HPDE6-E6E7 (cell line): ENCODE measurements at regions not wholly inside any gene's neighbourhood (a gene's known extent, or its start where the extent isn't known, plus 50 kb on each side); places are given as distances from the start of the nearest gene placed in this dataset.
"Not testable (repeated sequence)": the region's sequence is repeated elsewhere in the genome, so short reads cannot be mapped to it uniquely, and the experiment has no call there.

Source experiments
- DNase-seq: peaks from one replicate; pipeline ENCODE4 v3.0.0; 2011; ENCODE audit warnings: missing footprints; ENCODE audit errors: extremely low spot score

DNA sequence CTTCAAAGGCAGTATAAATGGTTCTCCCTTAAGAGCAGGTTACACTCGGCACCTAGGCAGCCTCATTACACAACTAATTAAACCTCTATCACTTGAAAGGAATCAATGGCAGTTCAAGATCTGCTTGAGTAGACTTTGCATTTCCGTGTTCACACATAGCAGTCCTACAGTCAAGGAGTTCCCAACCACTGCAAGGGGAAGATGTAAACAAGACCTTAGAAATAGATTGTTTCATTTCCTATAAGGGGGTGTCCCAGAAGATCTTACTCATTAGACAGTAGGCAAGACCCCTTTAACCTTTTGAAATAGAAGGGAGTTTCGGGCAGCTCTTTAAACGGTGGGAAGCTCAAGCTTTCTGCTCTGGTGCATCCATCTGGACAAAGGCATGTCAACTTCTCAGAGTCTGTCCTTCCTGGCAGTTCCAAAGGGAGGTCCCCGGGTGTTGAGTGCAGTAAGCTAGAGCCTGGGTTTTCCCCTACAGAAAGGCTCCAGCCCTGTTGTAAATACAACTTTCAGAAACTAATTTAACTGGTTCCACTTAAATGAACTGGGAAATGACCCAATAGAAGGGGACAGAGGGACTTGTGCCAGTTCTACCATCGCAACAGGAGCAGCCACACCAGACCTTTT is 150.8 kb downstream of the RBMX2 start:
- DNase-seq: no peak

DNA sequence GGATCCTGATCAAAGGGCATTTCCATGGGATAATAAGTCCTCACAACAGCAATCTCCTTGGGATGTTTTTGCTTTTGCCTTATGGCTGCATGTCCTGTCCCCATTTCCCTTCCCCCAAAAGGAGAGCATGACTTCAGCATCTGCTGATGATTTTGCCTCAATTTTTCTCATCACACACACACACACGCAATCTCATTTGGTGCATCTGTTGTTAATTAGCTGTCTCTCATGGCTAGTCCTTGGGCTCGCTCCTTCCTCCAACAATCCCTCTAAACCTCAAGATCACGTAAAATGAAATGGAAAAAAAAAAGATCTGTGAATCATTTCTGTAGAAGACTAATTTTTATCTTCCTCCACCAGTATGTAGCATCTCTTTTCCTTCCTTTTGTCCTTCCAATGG is 153.6 kb downstream of the RBMX2 start:
- DNase-seq: no peak

DNA sequence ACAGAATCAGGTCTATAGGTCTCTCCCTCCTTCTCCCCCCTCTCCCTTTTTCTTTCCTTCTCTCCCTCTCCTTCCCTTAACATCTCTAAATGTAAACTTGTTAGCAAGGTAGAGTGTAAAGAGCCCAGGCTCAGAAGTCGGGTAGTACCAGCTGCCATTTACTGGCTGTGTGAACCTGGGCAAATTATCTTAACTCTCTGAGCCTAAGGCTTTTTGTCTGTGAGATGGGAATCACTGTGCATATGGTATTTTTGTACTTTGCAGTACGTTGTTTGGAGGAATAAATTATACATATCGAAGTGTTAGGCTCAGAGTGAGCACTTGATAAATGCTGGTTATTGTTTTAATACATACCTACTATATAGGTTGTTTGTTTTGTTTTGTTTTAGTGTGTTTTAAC is 154.0 kb downstream of the RBMX2 start:
- DNase-seq: no peak

DNA sequence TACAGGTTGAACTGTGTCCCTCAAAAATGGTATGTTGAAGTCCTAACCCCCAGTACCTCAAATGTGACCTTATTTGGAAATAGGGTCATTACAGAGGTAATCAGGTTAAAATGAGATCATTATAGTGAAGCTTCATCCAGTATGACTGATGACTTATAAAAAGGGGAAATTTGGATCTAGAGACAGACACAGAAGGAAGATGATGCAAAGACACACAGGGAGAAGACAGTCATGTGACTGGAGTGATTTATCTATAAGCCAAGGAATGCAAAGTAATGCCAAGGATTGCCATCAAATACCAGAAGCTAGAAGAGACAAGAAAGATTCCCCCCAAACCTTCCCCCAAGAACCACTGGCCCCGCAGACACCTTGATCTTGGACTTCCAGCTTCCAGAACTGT is 155.2 kb downstream of the RBMX2 start:
- no peak for DNase-seq

DNA sequence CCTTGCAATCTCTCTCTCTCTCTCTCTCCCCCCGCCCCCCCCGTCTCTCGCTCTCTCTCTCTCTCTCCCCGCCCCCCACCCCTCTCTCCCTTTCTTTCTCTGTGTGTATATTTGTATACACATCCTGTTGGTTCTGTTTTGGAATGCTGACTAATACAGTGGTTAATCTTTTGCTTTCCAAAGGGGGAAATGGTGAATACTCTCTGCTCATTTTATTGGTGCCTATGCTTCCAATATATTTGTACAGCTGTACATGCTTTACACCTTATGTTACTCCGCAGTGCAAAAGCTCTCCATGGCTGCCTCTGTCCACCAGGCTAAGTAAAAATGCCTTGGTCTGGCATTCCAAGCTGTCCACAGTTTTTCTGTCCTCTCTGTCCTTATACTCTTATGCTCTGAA is 158.8 kb downstream of the RBMX2 start:
- no peak for DNase-seq

DNA sequence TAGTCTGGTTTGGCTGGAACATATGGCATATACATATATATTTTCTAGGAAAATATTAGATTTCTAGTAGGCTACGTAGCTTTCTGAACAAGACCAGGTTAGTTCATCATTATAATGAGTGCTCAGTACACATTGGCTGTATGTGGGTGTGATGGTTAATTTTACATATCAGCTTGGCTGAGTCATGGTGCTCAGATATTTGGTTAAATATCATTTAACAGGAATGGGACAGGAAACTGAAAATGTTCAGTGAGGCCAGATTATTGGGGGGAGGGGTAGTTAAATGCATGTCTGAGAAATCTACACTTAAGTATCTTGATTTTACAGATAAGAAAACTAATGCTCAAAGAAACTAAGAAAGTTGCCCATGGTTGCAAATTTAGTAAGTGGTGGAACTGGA is 160.1 kb downstream of the RBMX2 start:
- no peak for DNase-seq

DNA sequence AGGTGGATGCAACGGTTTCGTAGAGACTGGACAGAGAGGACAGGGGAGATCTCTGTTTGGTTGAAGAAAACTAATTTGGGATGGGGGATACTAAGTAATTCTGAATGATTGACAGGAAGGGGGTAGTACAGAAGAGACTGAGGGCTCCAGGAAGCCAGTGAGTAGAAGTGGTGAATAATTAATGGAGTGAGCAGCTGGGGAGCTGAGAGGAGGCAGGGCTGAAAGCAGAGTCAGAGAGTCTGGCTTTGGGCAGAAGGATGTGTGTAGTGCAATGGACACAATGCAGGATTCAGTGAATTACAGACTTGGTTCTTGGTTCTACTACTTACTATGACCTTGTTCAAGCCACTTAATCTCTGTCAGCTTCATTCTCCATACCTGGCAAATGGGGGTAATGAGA is 161.7 kb downstream of the RBMX2 start:
- DNase-seq: no peak

DNA sequence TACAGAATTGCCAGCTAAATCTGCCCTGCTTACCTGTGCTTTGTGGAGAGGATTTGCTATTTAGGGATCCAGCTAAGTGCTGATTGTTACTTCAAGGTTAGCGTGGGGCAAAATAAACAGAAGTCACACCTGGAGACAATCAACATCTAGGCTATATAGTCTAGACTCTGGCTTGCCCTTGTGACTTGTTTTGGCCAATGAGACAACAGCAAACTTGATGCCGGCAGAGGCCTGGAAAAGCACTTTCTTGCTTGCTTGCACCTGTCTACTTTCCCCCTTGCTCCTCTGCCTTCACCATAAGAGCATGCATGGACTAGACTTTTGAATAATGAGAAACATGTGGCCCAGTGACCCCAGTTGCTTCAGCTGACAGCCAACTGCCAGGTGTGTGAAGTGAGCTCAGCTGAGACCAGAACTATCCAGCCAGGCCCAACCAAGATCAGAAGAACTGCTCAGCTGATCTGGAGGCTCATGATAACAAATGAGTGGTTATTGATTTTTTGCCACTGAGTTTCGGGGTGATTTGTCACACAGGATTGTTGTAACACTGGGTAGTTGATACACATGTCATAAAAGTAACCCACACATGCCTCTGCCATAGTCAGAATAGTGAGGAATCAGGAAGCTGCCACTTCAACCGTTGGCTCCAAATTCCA is 164.4 kb downstream of the RBMX2 start:
- no peak for DNase-seq

DNA sequence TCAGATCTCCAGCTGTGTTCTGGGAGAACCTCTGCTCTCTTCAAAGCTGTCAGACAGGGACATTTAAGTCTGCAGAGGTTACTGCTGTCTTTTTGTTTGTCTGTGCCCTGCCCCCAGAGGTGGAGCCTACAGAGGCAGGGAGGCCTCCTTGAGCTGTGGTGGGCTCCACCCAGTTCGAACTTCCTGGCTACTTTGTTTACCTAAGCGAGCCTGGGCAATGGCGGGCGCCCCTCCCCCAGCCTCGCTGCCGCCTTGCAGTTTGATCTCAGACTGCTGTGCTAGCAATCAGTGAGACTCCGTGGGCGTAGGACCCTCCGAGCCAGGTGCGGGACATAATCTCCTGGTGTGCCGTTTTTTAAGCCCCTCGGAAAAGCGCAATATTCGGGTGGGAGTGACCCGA is 171.2 kb downstream of the RBMX2 start:
- DNase-seq: not testable (repeated sequence)
